ENCODE measurements at regions not wholly inside any gene's neighbourhood (a gene's known extent, or its start where the extent isn't known, plus 50 kb on each side); places are given as distances from the start of the nearest gene placed in this dataset.
"Not testable (repeated sequence)": the region's sequence is repeated elsewhere in the genome, so short reads cannot be mapped to it uniquely, and the experiment has no call there.

GRCh38 chr10:18786478-18786877 lies 127.2 kb downstream of the ARL5B start:
- H3K4me3 ChIP-seq (ENCODE audit: low read depth, low read length), result no peak overlapping the region
- H3K27me3 ChIP-seq (ENCODE audit: insufficient read depth, low read length), result no peaks in the 10 kb centered on the region
- no peaks in the 10 kb centered on the region for H3K79me2 ChIP-seq (ENCODE audit: control insufficient read depth, insufficient read depth, low read length, unreplicated experiment)
- H2AFZ ChIP-seq (ENCODE audit: low read length, unreplicated experiment), result no peak overlapping the region
- no peaks in the 10 kb centered on the region for H3K36me3 ChIP-seq (ENCODE audit: insufficient read depth, low read length)
- no peaks in the 10 kb centered on the region for H3K4me1 ChIP-seq (ENCODE audit: control insufficient read depth, insufficient read depth, low read length, unreplicated experiment)
- H3K27ac ChIP-seq (ENCODE audit: low read depth, low read length), result no peak overlapping the region

GRCh38 chr10:18793951-18794350 lies 134.7 kb downstream of the ARL5B start:
- Histone ChIP-seq H3K4me1 (ENCODE audit: control insufficient read depth, insufficient read depth, low read length, unreplicated experiment) (no peaks in the 10 kb centered on the region), H3K79me2 (ENCODE audit: control insufficient read depth, insufficient read depth, low read length, unreplicated experiment) (no peaks in the 10 kb centered on the region), H3K4me3 (ENCODE audit: low read depth, low read length) (no peak overlapping the region), H3K27me3 (ENCODE audit: insufficient read depth, low read length) (no peaks in the 10 kb centered on the region), H3K36me3 (ENCODE audit: insufficient read depth, low read length) (no peaks in the 10 kb centered on the region), H2AFZ (ENCODE audit: low read length, unreplicated experiment) (no peak overlapping the region), H3K27ac (ENCODE audit: low read depth, low read length) (no peak overlapping the region)

GRCh38 chr10:18795549-18795948 lies 136.3 kb downstream of the ARL5B start:
- no peak overlapping the region for H3K27ac ChIP-seq (ENCODE audit: low read depth, low read length)
- H3K36me3 ChIP-seq (ENCODE audit: insufficient read depth, low read length), result no peaks in the 10 kb centered on the region
- H3K79me2 ChIP-seq (ENCODE audit: control insufficient read depth, insufficient read depth, low read length, unreplicated experiment), result no peaks in the 10 kb centered on the region
- H2AFZ ChIP-seq (ENCODE audit: low read length, unreplicated experiment), result no peak overlapping the region
- H3K27me3 ChIP-seq (ENCODE audit: insufficient read depth, low read length), result no peaks in the 10 kb centered on the region
- H3K4me1 ChIP-seq (ENCODE audit: control insufficient read depth, insufficient read depth, low read length, unreplicated experiment), result no peaks in the 10 kb centered on the region
- no peak overlapping the region for H3K4me3 ChIP-seq (ENCODE audit: low read depth, low read length)

DNA sequence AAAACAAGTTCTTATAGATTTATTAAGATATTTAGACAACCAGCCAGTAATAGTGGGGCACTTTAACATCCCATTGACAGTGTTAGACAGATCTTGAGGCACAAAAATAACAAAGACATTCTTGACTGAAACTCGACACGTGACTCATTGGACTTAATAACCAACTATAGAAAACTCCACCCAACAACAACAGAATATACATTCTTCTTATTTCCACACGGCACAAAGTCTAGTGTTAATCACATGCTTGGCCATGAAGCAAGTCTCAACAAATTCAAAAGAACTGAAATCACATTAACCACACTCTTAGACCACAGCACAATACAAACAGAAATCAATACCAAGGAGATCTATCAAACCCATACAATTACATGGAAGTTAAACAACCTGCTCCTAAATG lies 138.1 kb downstream of the ARL5B start:
- Histone ChIP-seq H3K36me3 (ENCODE audit: insufficient read depth, low read length) (no peaks in the 10 kb centered on the region), H3K4me1 (ENCODE audit: control insufficient read depth, insufficient read depth, low read length, unreplicated experiment) (no peaks in the 10 kb centered on the region), H3K79me2 (ENCODE audit: control insufficient read depth, insufficient read depth, low read length, unreplicated experiment) (no peaks in the 10 kb centered on the region), H3K27ac (ENCODE audit: low read depth, low read length) (no peak overlapping the region), H2AFZ (ENCODE audit: low read length, unreplicated experiment) (no peak overlapping the region), H3K4me3 (ENCODE audit: low read depth, low read length) (no peak overlapping the region), H3K27me3 (ENCODE audit: insufficient read depth, low read length) (no peaks in the 10 kb centered on the region)

GRCh38 chr10:18822156-18822555 lies 162.9 kb downstream of the ARL5B start:
- Histone ChIP-seq H2AFZ (ENCODE audit: low read length, unreplicated experiment) (no peak overlapping the region), H3K27me3 (ENCODE audit: insufficient read depth, low read length) (no peaks in the 10 kb centered on the region), H3K79me2 (ENCODE audit: control insufficient read depth, insufficient read depth, low read length, unreplicated experiment) (no peaks in the 10 kb centered on the region), H3K36me3 (ENCODE audit: insufficient read depth, low read length) (no peaks in the 10 kb centered on the region), H3K4me3 (ENCODE audit: low read depth, low read length) (no peak overlapping the region), H3K4me1 (ENCODE audit: control insufficient read depth, insufficient read depth, low read length, unreplicated experiment) (no peaks in the 10 kb centered on the region), H3K27ac (ENCODE audit: low read depth, low read length) (no peak overlapping the region)

- no peak overlapping the region for H2AFZ ChIP-seq (ENCODE audit: low read length, unreplicated experiment)
- H3K79me2 ChIP-seq (ENCODE audit: control insufficient read depth, insufficient read depth, low read length, unreplicated experiment), result no peaks in the 10 kb centered on the region
- H3K27ac ChIP-seq (ENCODE audit: low read depth, low read length), result no peak overlapping the region
- H3K27me3 ChIP-seq (ENCODE audit: insufficient read depth, low read length), result no peaks in the 10 kb centered on the region
- H3K36me3 ChIP-seq (ENCODE audit: insufficient read depth, low read length), result no peaks in the 10 kb centered on the region
- H3K4me1 ChIP-seq (ENCODE audit: control insufficient read depth, insufficient read depth, low read length, unreplicated experiment), result no peaks in the 10 kb centered on the region
- no peak overlapping the region for H3K4me3 ChIP-seq (ENCODE audit: low read depth, low read length)
Observed at GRCh38 chr10:18829259-18829658, 170.0 kb downstream of the ARL5B start.

- Histone ChIP-seq H3K4me1 (ENCODE audit: control insufficient read depth, insufficient read depth, low read length, unreplicated experiment) (no peaks in the 10 kb centered on the region), H3K4me3 (ENCODE audit: low read depth, low read length) (no peak overlapping the region), H3K79me2 (ENCODE audit: control insufficient read depth, insufficient read depth, low read length, unreplicated experiment) (no peaks in the 10 kb centered on the region), H3K36me3 (ENCODE audit: insufficient read depth, low read length) (no peaks in the 10 kb centered on the region), H3K27ac (ENCODE audit: low read depth, low read length) (no peak overlapping the region), H2AFZ (ENCODE audit: low read length, unreplicated experiment) (no peak overlapping the region), H3K27me3 (ENCODE audit: insufficient read depth, low read length) (no peaks in the 10 kb centered on the region)
Observed at GRCh38 chr10:18830277-18830676, 171.0 kb downstream of the ARL5B start.

DNA sequence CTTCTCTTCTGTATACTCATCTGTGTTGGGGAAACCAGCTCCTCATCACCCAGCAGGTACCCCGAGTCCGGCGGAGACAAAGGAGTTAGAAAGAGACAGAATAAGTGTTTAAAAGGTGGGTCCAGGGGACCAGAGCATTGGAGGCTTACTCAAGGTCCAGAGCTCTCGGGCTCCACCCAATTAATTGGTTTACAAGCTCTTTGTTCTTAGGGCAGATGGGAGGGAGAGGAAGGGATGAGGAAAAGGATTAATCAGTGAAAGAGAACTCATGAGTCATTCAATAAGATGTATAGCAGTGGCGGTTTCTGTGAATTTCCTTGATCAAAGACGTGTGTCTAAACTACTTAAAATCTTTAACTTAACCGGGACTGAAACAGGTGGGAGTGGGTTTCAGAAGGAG lies 192.0 kb upstream of the MALRD1 start:
- not testable (repeated sequence) for H3K27me3 ChIP-seq (ENCODE audit: insufficient read depth, low read length); H3K36me3 ChIP-seq (ENCODE audit: insufficient read depth, low read length); H3K4me3 ChIP-seq (ENCODE audit: low read depth, low read length); H2AFZ ChIP-seq (ENCODE audit: low read length, unreplicated experiment); H3K27ac ChIP-seq (ENCODE audit: low read depth, low read length); H3K79me2 ChIP-seq (ENCODE audit: control insufficient read depth, insufficient read depth, low read length, unreplicated experiment); H3K4me1 ChIP-seq (ENCODE audit: control insufficient read depth, insufficient read depth, low read length, unreplicated experiment)

DNA sequence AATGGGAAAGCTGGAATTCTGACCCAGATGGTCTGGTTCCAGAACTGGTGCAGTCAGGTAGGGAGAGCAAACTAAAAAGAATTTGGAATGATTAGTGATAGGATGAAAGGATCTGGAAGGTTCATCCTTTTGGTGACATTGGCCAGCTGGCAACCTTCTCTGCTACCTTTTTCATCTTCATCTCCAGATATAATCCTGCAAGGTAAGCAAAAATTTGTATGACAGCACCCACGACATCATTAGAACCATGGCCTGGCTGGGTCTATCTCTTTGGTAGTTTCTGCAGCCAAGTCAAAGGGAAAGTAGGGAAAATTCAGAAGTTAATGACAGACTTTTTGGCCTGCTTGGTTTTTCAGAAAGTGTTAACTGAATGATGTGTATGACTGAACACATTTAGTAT lies 188.9 kb upstream of the MALRD1 start:
- Histone ChIP-seq H3K36me3 (ENCODE audit: insufficient read depth, low read length) (no peaks in the 10 kb centered on the region), H3K79me2 (ENCODE audit: control insufficient read depth, insufficient read depth, low read length, unreplicated experiment) (no peaks in the 10 kb centered on the region), H3K27ac (ENCODE audit: low read depth, low read length) (no peak overlapping the region), H2AFZ (ENCODE audit: low read length, unreplicated experiment) (no peak overlapping the region), H3K4me1 (ENCODE audit: control insufficient read depth, insufficient read depth, low read length, unreplicated experiment) (no peaks in the 10 kb centered on the region), H3K27me3 (ENCODE audit: insufficient read depth, low read length) (no peaks in the 10 kb centered on the region), H3K4me3 (ENCODE audit: low read depth, low read length) (no peak overlapping the region)

DNA sequence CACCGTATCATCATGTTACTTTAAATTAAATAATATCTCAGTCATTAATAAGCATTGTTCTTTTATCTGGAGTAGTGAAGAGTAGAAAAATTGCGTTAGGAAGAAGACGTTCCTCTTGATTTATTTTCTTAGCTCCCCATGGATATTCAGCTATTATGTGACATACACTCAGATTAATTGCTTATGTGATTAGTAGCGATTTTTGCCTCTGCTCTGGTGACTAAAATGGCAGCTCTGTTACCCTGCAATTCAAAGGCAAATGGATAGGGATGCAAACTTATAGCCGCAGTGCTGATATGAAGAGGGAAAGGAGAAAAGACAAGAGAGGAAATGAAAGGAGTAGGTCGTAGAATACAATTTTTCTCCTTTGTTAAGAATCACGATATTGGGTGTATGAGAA lies 188.4 kb upstream of the MALRD1 start:
- H3K27me3 ChIP-seq (ENCODE audit: insufficient read depth, low read length), result no peaks in the 10 kb centered on the region
- H3K36me3 ChIP-seq (ENCODE audit: insufficient read depth, low read length), result no peaks in the 10 kb centered on the region
- no peaks in the 10 kb centered on the region for H3K4me1 ChIP-seq (ENCODE audit: control insufficient read depth, insufficient read depth, low read length, unreplicated experiment)
- no peaks in the 10 kb centered on the region for H3K79me2 ChIP-seq (ENCODE audit: control insufficient read depth, insufficient read depth, low read length, unreplicated experiment)
- no peak overlapping the region for H3K27ac ChIP-seq (ENCODE audit: low read depth, low read length)
- H2AFZ ChIP-seq (ENCODE audit: low read length, unreplicated experiment), result no peak overlapping the region
- H3K4me3 ChIP-seq (ENCODE audit: low read depth, low read length), result no peak overlapping the region

DNA sequence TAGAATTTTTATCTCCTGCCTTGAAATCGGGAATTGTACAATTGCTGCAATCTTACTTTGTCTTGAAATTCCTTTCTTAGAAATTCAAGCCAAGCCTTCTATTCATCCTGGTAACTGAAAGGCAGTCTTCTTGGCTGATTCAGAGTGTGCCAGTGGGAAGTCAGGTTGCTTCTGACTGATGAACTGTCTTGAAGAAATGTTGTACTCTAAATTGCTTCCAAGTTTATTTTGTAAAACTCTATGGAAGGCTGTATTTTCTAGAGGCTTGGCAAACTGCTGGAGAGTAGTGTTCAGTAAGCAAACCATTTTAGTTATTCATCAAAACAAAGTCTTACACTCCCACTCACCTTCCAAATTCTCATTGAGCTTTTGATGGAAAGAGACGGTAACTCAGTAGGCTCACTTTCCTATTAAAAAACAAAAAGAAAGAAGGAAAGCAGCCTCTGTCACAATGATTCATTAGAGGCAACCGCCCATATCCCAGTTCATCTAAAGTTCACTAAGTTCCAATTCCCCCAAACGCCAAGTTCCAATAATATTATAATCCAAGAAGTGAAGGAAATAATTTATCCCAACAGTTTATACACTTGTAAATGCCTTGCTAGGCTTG lies 187.9 kb upstream of the MALRD1 start:
- no peaks in the 10 kb centered on the region for H3K79me2 ChIP-seq (ENCODE audit: control insufficient read depth, insufficient read depth, low read length, unreplicated experiment)
- H3K4me3 ChIP-seq (ENCODE audit: low read depth, low read length), result no peak overlapping the region
- no peak overlapping the region for H2AFZ ChIP-seq (ENCODE audit: low read length, unreplicated experiment)
- no peak overlapping the region for H3K27ac ChIP-seq (ENCODE audit: low read depth, low read length)
- no peaks in the 10 kb centered on the region for H3K27me3 ChIP-seq (ENCODE audit: insufficient read depth, low read length)
- no peaks in the 10 kb centered on the region for H3K36me3 ChIP-seq (ENCODE audit: insufficient read depth, low read length)
- H3K4me1 ChIP-seq (ENCODE audit: control insufficient read depth, insufficient read depth, low read length, unreplicated experiment), result no peaks in the 10 kb centered on the region

All from ACC112 (cell line).